Esophagus muscularis mucosa (tissue), 3 donors: ENCODE measurements at regions not wholly inside any gene's neighbourhood (a gene's known extent, or its start where the extent isn't known, plus 50 kb on each side); places are given as distances from the start of the nearest gene placed in this dataset.

Experiments used
- CTCF ChIP-seq, 3 experiments: fragments of 200-600 bp in 2 of 3; fragments of 450-650 bp in 1 of 3; sonication (generic) in 2 of 3; IDR thresholded peaks; one replicate each; pipeline ENCODE4 v1.5.1; 2017 to 2019; ENCODE audit warnings: antibody characterized with exemption in 3 of 3, mild to moderate bottlenecking in 2 of 3, moderate library complexity in 1 of 3
- EP300 ChIP-seq: sonication (generic); formaldehyde crosslinking; IDR thresholded peaks from one replicate; pipeline ENCODE4 v1.6.1; 2017; ENCODE audit warnings: antibody characterized with exemption

DNA sequence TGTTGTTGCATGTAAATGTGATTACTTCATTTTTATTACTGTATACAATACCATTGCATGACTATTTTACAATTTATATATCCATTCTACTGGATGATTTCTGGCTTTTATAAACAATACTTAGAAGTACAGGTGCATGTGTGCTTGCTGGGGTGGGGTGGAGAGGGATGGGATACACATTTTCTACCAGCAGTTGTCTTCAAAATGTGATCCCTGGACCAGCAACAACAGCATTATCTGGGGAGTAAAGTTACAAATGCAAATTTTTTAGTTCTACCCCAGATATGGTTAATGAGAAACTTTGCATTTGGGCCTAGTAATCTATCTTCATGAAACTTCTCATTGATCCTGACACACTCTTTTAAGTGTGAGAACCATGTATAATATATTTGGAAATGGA lies 905.4 kb upstream of the ATXN7L3B start:
- no peak for TF ChIP-seq EP300
- no peak for TF ChIP-seq CTCF (IDR thresholded peaks at IDR 0.05)
